HG02642 (cell line): ENCODE measurements at regions not wholly inside any gene's neighbourhood (a gene's known extent, or its start where the extent isn't known, plus 50 kb on each side); places are given as distances from the start of the nearest gene placed in this dataset.

Experiments
- ATAC-seq: cut with Tn5 transposase; IDR thresholded peaks from one replicate; pipeline ENCODE4 v1.9.1; 2021; ENCODE audit warnings: mild to moderate bottlenecking; ENCODE audit not compliant: unreplicated experiment, poor library complexity

- ATAC-seq = no peak
These were observed 195.0 kb upstream of the MAN1A1 start for GRCh38 chr6:119544325-119545175.

- ATAC-seq = no peak
These were observed 193.8 kb upstream of the MAN1A1 start for GRCh38 chr6:119543332-119543731.

- no peak for ATAC-seq
These were observed 192.5 kb upstream of the MAN1A1 start for GRCh38 chr6:119542037-119542436.

- ATAC-seq = no peak
These were observed 191.8 kb upstream of the MAN1A1 start for GRCh38 chr6:119541132-119541905.

- ATAC-seq = no peak
These were observed 190.9 kb upstream of the MAN1A1 start for GRCh38 chr6:119540417-119540816.

- ATAC-seq = no peak
These were observed 189.6 kb upstream of the MAN1A1 start for GRCh38 chr6:119539066-119539746.

- no peak for ATAC-seq
These were observed 187.1 kb upstream of the MAN1A1 start for GRCh38 chr6:119536666-119537065.

GRCh38 chr6:119535332-119535731 lies 185.8 kb upstream of the MAN1A1 start:
- ATAC-seq = peak; percentile 51

- ATAC-seq = peak; percentile 53
These were observed 184.2 kb upstream of the MAN1A1 start for GRCh38 chr6:119533603-119534279.

GRCh38 chr6:119527231-119527578 lies 177.6 kb upstream of the MAN1A1 start:
- ATAC-seq = no peak

- no peak for ATAC-seq
These were observed 177.1 kb upstream of the MAN1A1 start for GRCh38 chr6:119526561-119527230.

- no peak for ATAC-seq
These were observed 174.8 kb upstream of the MAN1A1 start for GRCh38 chr6:119524410-119524809.

- ATAC-seq = no peak
These were observed 174.0 kb upstream of the MAN1A1 start for GRCh38 chr6:119523556-119523955.

GRCh38 chr6:119521251-119521650 lies 171.7 kb upstream of the MAN1A1 start:
- ATAC-seq = no peak

GRCh38 chr6:119517428-119517827 lies 167.9 kb upstream of the MAN1A1 start:
- ATAC-seq = peak; percentile 54

GRCh38 chr6:119514345-119514744 lies 164.8 kb upstream of the MAN1A1 start:
- ATAC-seq = no peak

- no peak for ATAC-seq
These were observed 161.5 kb upstream of the MAN1A1 start for GRCh38 chr6:119511024-119511423.

GRCh38 chr6:119510246-119510645 lies 160.7 kb upstream of the MAN1A1 start:
- no peak for ATAC-seq

GRCh38 chr6:119506631-119507174 lies 157.1 kb upstream of the MAN1A1 start:
- ATAC-seq = no peak
